HepG2 (cell line): ENCODE measurements at regions not wholly inside any gene's neighbourhood (a gene's known extent, or its start where the extent isn't known, plus 50 kb on each side); places are given as distances from the start of the nearest gene placed in this dataset.

Experiments
- BCL6 ChIP-seq: IDR thresholded peaks from 2 replicates; pipeline ENCODE4 v1.6.1; 2016; ENCODE audit warnings: missing genetic modification reagents, missing compliant biosample characterization
- FOSL1 ChIP-seq: sonication (generic); formaldehyde crosslinking; IDR thresholded peaks from 2 replicates; pipeline ENCODE4 v1.9.0; 2021; ENCODE audit warnings: missing genetic modification reagents, borderline replicate concordance
- FOXO4 ChIP-seq: sonication (generic); formaldehyde crosslinking; conservative IDR thresholded peaks from 2 replicates; pipeline ENCODE4 v1.8.1; 2023; ENCODE audit warnings: missing genetic modification reagents
- GTF3A ChIP-seq: sonication (generic); formaldehyde crosslinking; conservative IDR thresholded peaks from 2 replicates; pipeline ENCODE4 v1.4.0; 2020; ENCODE audit warnings: mild to moderate bottlenecking, missing genetic modification reagents
- JUNB ChIP-seq: sonication (generic); formaldehyde crosslinking; IDR thresholded peaks from 2 replicates; pipeline ENCODE4 v1.8.0; 2022; ENCODE audit warnings: missing genetic modification reagents, mild to moderate bottlenecking, borderline replicate concordance
- LCORL ChIP-seq, 2 experiments: fragments of 450-650 bp in 1 of 2; sonication (generic) in 1 of 2; formaldehyde crosslinking in 1 of 2; IDR thresholded peaks; 2 replicates each; pipeline versions ENCODE4 v1.5.0 to v1.6.1; 2017 to 2020; ENCODE audit warnings: antibody characterized with exemption in 1 of 2, missing genetic modification reagents in 1 of 2
- MAZ ChIP-seq, 2 experiments: sonication (generic) in 1 of 2; formaldehyde crosslinking in 1 of 2; IDR thresholded peaks; 2 replicates each; pipeline versions ENCODE4 v1.5.0 to v1.6.1; 2012 to 2020; ENCODE audit warnings: low read depth in 2 of 2, mild to moderate bottlenecking in 2 of 2, borderline replicate concordance in 1 of 2, improper control_type of control experiment in 1 of 2, low read length in 1 of 2, missing genetic modification reagents in 1 of 2, moderate library complexity in 1 of 2
- NFKB2 ChIP-seq: sonication (generic); formaldehyde crosslinking; IDR thresholded peaks from 2 replicates; pipeline ENCODE4 v1.4.0; 2020; ENCODE audit warnings: missing genetic modification reagents, borderline replicate concordance
- PHB2 ChIP-seq: fragments of 450-650 bp; IDR thresholded peaks from 2 replicates; pipeline ENCODE4 v1.6.1; 2018; ENCODE audit not compliant: partially characterized antibody
- PLRG1 ChIP-seq: fragments of 450-650 bp; conservative IDR thresholded peaks from 2 replicates; pipeline ENCODE4 v1.6.1; 2016
- TFDP2 ChIP-seq: sonication (generic); formaldehyde crosslinking; IDR thresholded peaks from 2 replicates; pipeline ENCODE4 v1.4.0; 2020; ENCODE audit warnings: missing genetic modification reagents
- TGIF2 ChIP-seq: IDR thresholded peaks from 2 replicates; pipeline ENCODE4 v1.6.1; 2016; ENCODE audit warnings: control low read depth, missing compliant biosample characterization
- ZBTB34 ChIP-seq: sonication (generic); formaldehyde crosslinking; IDR thresholded peaks from 2 replicates; pipeline ENCODE4 v1.8.0; 2022; ENCODE audit warnings: mild to moderate bottlenecking, missing genetic modification reagents
- ZNF234 ChIP-seq: sonication (generic); formaldehyde crosslinking; conservative IDR thresholded peaks from 2 replicates; pipeline ENCODE4 v1.5.1; 2020; ENCODE audit warnings: mild to moderate bottlenecking, missing genetic modification reagents
- ZNF501 ChIP-seq: sonication (generic); formaldehyde crosslinking; IDR thresholded peaks from 2 replicates; pipeline ENCODE4 v1.5.1; 2020; ENCODE audit warnings: mild to moderate bottlenecking, moderate library complexity, missing genetic modification reagents
- ZNF792 ChIP-seq: IDR thresholded peaks from 2 replicates; pipeline ENCODE4 v1.6.1; 2016
- ZNF883 ChIP-seq: sonication (generic); formaldehyde crosslinking; IDR thresholded peaks from 2 replicates; pipeline ENCODE4 v1.5.1; 2020; ENCODE audit warnings: mild to moderate bottlenecking, missing genetic modification reagents; ENCODE audit errors: not compliant biosample characterization
- TF ChIP-seq, protein P1 (sequence below): conservative IDR thresholded peaks from 2 replicates; pipeline ENCODE4 v1.6.1; 2018; ENCODE audit warnings: missing genetic modification reagents
- TF ChIP-seq, protein P2 (sequence below): sonication (generic); formaldehyde crosslinking; IDR thresholded peaks from 2 replicates; pipeline ENCODE4 v1.4.0; 2020; ENCODE audit warnings: missing genetic modification reagents
- TF ChIP-seq, protein P3 (sequence below): sonication (generic); formaldehyde crosslinking; IDR thresholded peaks from 2 replicates; pipeline ENCODE4 v1.4.0; 2020; ENCODE audit warnings: mild to moderate bottlenecking, missing genetic modification reagents
- TF ChIP-seq, protein P4 (sequence below): sonication (generic); formaldehyde crosslinking; IDR thresholded peaks from 2 replicates; pipeline ENCODE4 v1.4.0; 2020; ENCODE audit warnings: missing genetic modification reagents

- TF ChIP-seq ZBTB34 (CRISPR knock-in tag) = no peak
- no peak for TF ChIP-seq TFDP2 (CRISPR knock-in tag)
- TF ChIP-seq GTF3A (CRISPR knock-in tag) = no peak
- no peak for TF ChIP-seq ZNF234
- TF ChIP-seq, protein P1, sequence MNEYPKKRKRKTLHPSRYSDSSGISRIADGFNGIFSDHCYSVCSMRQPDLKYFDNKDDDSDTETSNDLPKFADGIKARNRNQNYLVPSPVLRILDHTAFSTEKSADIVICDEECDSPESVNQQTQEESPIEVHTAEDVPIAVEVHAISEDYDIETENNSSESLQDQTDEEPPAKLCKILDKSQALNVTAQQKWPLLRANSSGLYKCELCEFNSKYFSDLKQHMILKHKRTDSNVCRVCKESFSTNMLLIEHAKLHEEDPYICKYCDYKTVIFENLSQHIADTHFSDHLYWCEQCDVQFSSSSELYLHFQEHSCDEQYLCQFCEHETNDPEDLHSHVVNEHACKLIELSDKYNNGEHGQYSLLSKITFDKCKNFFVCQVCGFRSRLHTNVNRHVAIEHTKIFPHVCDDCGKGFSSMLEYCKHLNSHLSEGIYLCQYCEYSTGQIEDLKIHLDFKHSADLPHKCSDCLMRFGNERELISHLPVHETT (CRISPR knock-in tag) = no peak
- TF ChIP-seq ZNF883 = no peak
- no peak for TF ChIP-seq ZNF501
- TF ChIP-seq NFKB2 = no peak
- TF ChIP-seq PLRG1 = no peak
- TF ChIP-seq FOXO4 (CRISPR knock-in tag) = no peak
- no peak for TF ChIP-seq PHB2
- no peak for TF ChIP-seq TGIF2 (CRISPR knock-in tag)
- TF ChIP-seq, protein P2, sequence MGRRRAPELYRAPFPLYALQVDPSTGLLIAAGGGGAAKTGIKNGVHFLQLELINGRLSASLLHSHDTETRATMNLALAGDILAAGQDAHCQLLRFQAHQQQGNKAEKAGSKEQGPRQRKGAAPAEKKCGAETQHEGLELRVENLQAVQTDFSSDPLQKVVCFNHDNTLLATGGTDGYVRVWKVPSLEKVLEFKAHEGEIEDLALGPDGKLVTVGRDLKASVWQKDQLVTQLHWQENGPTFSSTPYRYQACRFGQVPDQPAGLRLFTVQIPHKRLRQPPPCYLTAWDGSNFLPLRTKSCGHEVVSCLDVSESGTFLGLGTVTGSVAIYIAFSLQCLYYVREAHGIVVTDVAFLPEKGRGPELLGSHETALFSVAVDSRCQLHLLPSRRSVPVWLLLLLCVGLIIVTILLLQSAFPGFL (CRISPR knock-in tag) = no peak
- TF ChIP-seq, protein P3, sequence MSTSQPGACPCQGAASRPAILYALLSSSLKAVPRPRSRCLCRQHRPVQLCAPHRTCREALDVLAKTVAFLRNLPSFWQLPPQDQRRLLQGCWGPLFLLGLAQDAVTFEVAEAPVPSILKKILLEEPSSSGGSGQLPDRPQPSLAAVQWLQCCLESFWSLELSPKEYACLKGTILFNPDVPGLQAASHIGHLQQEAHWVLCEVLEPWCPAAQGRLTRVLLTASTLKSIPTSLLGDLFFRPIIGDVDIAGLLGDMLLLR (CRISPR knock-in tag) = no peak
- no peak for TF ChIP-seq JUNB
- TF ChIP-seq MAZ (IDR thresholded peaks at IDR 0.05; ENCODE audit: borderline replicate concordance, low read depth, low read length) = no peak
- TF ChIP-seq MAZ (CRISPR knock-in tag; IDR thresholded peaks at IDR 0.05; ENCODE audit: low read depth) = no peak
- no peak for TF ChIP-seq FOSL1 (CRISPR knock-in tag)
- TF ChIP-seq LCORL (IDR thresholded peaks at IDR 0.05) = peak; percentile 66; the same call in 1 of the 2 replicates
- peak; percentile 47; the same call in 1 of the 2 replicates for TF ChIP-seq LCORL (CRISPR knock-in tag; IDR thresholded peaks at IDR 0.05)
- TF ChIP-seq, protein P4, sequence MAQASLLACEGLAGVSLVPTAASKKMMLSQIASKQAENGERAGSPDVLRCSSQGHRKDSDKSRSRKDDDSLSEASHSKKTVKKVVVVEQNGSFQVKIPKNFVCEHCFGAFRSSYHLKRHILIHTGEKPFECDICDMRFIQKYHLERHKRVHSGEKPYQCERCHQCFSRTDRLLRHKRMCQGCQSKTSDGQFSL (CRISPR knock-in tag) = no peak
- 0 out of 2 replicates have a peak, but pooled peaks have one; percentile 25 for TF ChIP-seq ZNF792 (CRISPR knock-in tag)
- TF ChIP-seq BCL6 (CRISPR knock-in tag) = peak; percentile 85
- TF ChIP-seq, all 625 proteins: peak for 135
These were observed 154.4 kb downstream of the LRIG3 start (continued) for GRCh38 chr12:58765653-58766512.
